ENCODE measurements at regions not wholly inside any gene's neighbourhood (a gene's known extent, or its start where the extent isn't known, plus 50 kb on each side); places are given as distances from the start of the nearest gene placed in this dataset.
"Not testable (repeated sequence)": the region's sequence is repeated elsewhere in the genome, so short reads cannot be mapped to it uniquely, and the experiment has no call there.

DNA sequence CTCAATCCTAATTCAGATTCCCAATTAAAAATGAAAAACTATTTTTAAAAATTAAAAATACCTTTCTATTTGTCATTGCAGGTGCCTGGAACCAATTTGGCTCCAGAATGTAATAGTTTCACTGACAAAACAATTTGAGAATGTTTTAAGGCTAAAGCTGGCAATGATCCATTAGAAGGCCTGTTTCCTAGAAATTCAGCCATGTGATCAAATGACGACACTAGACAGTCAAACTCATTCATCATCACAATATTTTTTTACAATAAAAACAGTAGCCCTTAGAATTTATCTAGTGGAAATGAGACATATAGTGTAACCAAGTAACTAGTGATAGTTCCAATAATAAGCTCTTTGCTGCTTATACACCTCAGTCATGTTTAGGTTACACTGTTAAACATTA lies 75.4 kb upstream of the MAP3K1 start:
- Mint-ChIP-seq H3K9me3 (peaks cover 7% of the 10 kb centered on the region), H3K4me1 (peaks cover 28% of the 10 kb centered on the region), H3K36me3 (ENCODE audit: low read depth) (peaks cover 9% of the 10 kb centered on the region), H3K4me3 (no peak overlapping the region), H3K27ac (no peak overlapping the region), H3K27me3 (peaks cover 2% of the 10 kb centered on the region)
- ChIA-PET CTCF (no interaction called here), POLR2A (no interaction called here)
- DNase-seq: no peak

GRCh38 chr5:56737951-56738606 lies 77.3 kb upstream of the MAP3K1 start:
- H3K27ac Mint-ChIP-seq: peak overlapping the region; percentile 33
- peaks cover 9% of the 10 kb centered on the region for H3K36me3 Mint-ChIP-seq (ENCODE audit: low read depth)
- H3K27me3 Mint-ChIP-seq: peaks cover 2% of the 10 kb centered on the region
- DNase-seq: no peak
- ChIA-PET POLR2A (interaction anchor here (1.2 to 3.2 kb wide), 6 partner anchors 10 to 259 kb away, joined by 3 to 21 read pairs (median 9); partner anchors contain the start of gene MAP3K1), CTCF (interaction anchor here (0.8 to 1.6 kb wide), 5 partner anchors 34 to 258 kb away, joined by 3 to 4 read pairs (median 3); partner anchors contain the start of gene MAP3K1)
- H3K9me3 Mint-ChIP-seq: peaks cover 7% of the 10 kb centered on the region
- no peak overlapping the region for H3K4me3 Mint-ChIP-seq
- H3K4me1 Mint-ChIP-seq: peaks cover 30% of the 10 kb centered on the region

DNA sequence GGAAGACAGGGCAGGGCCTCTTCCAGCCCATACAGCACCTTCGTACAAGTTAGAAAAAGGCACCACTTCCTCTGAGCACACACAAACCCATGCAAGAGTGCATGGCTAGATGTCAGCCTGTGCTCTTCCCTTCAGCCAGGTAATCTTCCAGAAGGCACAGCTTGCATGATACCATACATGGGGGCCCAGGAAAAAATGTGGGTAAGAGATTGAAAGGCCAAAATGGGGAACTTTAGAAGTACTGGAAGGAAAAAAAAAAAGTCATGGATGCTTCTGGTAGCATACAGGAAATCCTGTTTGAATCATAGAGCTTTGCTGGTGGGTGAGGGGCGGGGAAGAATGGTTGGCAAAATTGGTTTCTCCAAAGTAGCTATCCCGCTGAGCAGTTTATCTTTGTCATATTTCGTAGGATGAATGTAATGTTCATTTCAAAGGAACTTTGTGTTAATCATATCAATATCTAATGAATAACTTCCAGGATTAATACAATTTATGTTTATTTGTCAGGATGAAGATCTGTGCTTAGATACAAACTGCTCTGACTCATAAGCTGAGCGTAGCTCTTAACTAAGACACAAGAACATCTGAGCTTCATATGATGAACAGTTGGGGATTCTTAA lies 78.2 kb upstream of the MAP3K1 start:
- H3K27ac Mint-ChIP-seq: peak overlapping the region; percentile 75
- H3K27me3 Mint-ChIP-seq: no peaks in the 10 kb centered on the region
- DNase-seq: peak; percentile 21
- H3K36me3 Mint-ChIP-seq (ENCODE audit: low read depth): peaks cover 9% of the 10 kb centered on the region
- peaks cover 30% of the 10 kb centered on the region for H3K4me1 Mint-ChIP-seq
- POLR2A ChIA-PET: interaction anchor here (0.6 to 3.2 kb wide), 11 partner anchors 11 to 433 kb away, joined by 3 to 21 read pairs (median 5); partner anchors contain the start of gene MAP3K1
- peak overlapping the region; percentile 5 for H3K4me3 Mint-ChIP-seq
- peaks cover 7% of the 10 kb centered on the region for H3K9me3 Mint-ChIP-seq
- CTCF ChIA-PET: interaction anchor here (0.8 to 1.6 kb wide), 7 partner anchors 35 to 466 kb away, joined by 3 to 4 read pairs (median 3); partner anchors contain the start of gene MAP3K1

GRCh38 chr5:56735849-56736641 lies 79.3 kb upstream of the MAP3K1 start:
- peak overlapping the region; percentile 75 for H3K27ac Mint-ChIP-seq
- no peak overlapping the region for H3K4me3 Mint-ChIP-seq
- ChIA-PET CTCF (interaction anchor here (1.1 to 1.4 kb wide), 3 partner anchors 102 to 465 kb away, joined by 3 to 4 read pairs (median 4); no protein-coding TSS in a partner anchor), POLR2A (interaction anchor here (0.7 to 3.2 kb wide), 13 partner anchors 13 to 432 kb away, joined by 3 to 21 read pairs (median 5); partner anchors contain the start of gene MAP3K1)
- peaks cover 7% of the 10 kb centered on the region for H3K9me3 Mint-ChIP-seq
- peaks cover 30% of the 10 kb centered on the region for H3K4me1 Mint-ChIP-seq
- H3K27me3 Mint-ChIP-seq: no peaks in the 10 kb centered on the region
- H3K36me3 Mint-ChIP-seq (ENCODE audit: low read depth): peaks cover 10% of the 10 kb centered on the region
- DNase-seq: peak; percentile 18

- Mint-ChIP-seq H3K27me3 (no peaks in the 10 kb centered on the region), H3K27ac (no peak overlapping the region), H3K4me1 (peaks cover 37% of the 10 kb centered on the region), H3K4me3 (no peak overlapping the region), H3K36me3 (ENCODE audit: low read depth) (peaks cover 12% of the 10 kb centered on the region), H3K9me3 (peaks cover 5% of the 10 kb centered on the region)
- no peak for DNase-seq
- CTCF ChIA-PET: interaction anchor here (0.9 kb wide), 1 partner anchor 59 kb away, joined by 3 read pairs; no protein-coding TSS in a partner anchor
- POLR2A ChIA-PET: interaction anchor here (1.1 kb wide), 1 partner anchor 35 kb away, joined by 3 read pairs; no protein-coding TSS in a partner anchor
Observed at GRCh38 chr5:56734091-56734694, 81.2 kb upstream of the MAP3K1 start.

DNA sequence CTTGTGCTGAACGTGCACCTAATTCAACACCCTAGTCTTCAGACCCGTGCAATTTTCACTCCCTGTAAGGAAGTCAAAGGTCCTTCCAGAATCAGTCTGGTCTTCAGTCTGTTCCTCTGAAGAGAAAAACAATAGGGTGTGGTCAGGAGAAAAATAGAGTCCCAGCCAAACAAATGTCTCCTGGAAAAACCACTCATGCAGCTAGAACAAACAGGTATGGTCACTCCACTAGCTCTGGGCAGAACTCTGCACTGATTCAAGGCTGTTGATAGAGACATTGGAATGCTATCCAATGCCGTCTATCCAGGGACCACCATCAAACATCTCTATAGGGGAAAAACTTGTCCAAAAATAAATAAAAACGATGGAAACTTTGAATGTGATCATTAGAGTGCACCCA lies 81.8 kb upstream of the MAP3K1 start:
- peaks cover 5% of the 10 kb centered on the region for H3K9me3 Mint-ChIP-seq
- peaks cover 39% of the 10 kb centered on the region for H3K4me1 Mint-ChIP-seq
- no peak for DNase-seq
- no peak overlapping the region for H3K27ac Mint-ChIP-seq
- H3K27me3 Mint-ChIP-seq: no peaks in the 10 kb centered on the region
- ChIA-PET POLR2A (no interaction called here), CTCF (no interaction called here)
- no peak overlapping the region for H3K4me3 Mint-ChIP-seq
- H3K36me3 Mint-ChIP-seq (ENCODE audit: low read depth): peaks cover 12% of the 10 kb centered on the region

DNA sequence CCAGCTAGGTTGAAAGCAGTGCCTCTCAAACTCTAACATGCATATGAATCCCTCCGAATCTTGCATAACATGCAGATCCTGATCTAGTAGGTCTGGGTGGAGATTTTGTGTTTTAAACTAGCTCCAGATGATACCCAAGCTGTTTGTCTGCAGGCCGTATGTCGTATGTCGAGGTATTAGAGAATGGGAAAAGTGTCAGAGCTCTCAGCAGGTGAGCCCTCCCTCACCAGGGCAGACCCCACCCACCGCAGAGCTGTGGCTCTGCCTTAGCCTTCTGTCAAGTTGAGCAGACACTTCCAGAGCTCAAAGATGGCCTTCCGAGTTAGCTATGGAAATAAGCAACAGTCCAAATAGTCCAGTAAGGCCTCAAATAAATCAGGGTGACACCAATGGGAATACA lies 83.2 kb upstream of the MAP3K1 start:
- ChIA-PET POLR2A (no interaction called here), CTCF (no interaction called here)
- Mint-ChIP-seq H3K9me3 (peaks cover 5% of the 10 kb centered on the region), H3K4me1 (peaks cover 28% of the 10 kb centered on the region), H3K27me3 (no peaks in the 10 kb centered on the region), H3K36me3 (ENCODE audit: low read depth) (peaks cover 10% of the 10 kb centered on the region), H3K4me3 (no peak overlapping the region), H3K27ac (no peak overlapping the region)
- DNase-seq: no peak

DNA sequence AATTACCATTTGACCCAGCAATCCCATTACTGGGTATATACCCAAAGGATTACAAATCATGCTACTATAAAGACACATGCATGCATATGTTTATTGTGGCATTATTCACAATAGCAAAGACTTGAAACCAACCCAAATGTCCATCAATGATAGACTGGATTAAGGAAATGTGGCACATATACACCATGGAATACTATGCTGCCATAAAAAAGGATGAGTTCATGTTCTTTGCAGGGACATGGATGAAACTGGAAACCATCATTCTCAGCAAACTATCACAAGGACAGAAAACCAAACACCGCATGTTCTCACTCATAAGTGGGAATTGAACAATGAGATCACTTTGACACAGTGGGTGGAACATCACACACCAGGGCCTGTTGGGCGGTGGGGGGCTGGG lies 83.9 kb upstream of the MAP3K1 start:
- H3K36me3 Mint-ChIP-seq (ENCODE audit: low read depth): not testable (repeated sequence)

DNA sequence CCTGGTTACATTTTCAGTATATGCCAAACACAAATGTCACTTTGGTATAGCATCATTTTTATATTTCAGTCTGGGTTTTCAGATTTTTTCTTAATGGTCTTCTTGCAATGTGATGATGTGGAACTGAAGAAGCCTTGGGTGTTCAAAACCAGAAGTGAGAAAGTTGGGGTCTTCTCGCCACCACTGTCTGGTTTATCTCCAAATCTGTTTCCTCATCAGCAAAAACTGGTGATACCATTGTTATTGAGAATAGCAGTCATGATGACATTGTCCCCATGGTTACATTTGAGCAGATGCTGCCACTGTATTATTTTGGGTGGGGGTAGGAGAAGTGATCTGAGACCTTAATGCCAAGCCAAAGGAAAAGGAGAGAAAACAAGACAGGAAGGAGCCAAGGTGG lies 85.9 kb upstream of the MAP3K1 start:
- H3K36me3 Mint-ChIP-seq (ENCODE audit: low read depth): peaks cover 3% of the 10 kb centered on the region
- H3K9me3 Mint-ChIP-seq: no peaks in the 10 kb centered on the region
- POLR2A ChIA-PET: no interaction called here
- CTCF ChIA-PET: no interaction called here
- DNase-seq: no peak
- no peaks in the 10 kb centered on the region for H3K27me3 Mint-ChIP-seq
- no peak overlapping the region for H3K27ac Mint-ChIP-seq
- H3K4me1 Mint-ChIP-seq: peaks cover 13% of the 10 kb centered on the region
- H3K4me3 Mint-ChIP-seq: no peak overlapping the region

More for the DNA sequence above, 83.9 kb upstream of the MAP3K1 start:
- H3K4me1 Mint-ChIP-seq: peaks cover 22% of the 10 kb centered on the region
- H3K27me3 Mint-ChIP-seq, H3K4me3 Mint-ChIP-seq, POLR2A ChIA-PET, H3K27ac Mint-ChIP-seq, CTCF ChIA-PET, DNase-seq, H3K9me3 Mint-ChIP-seq: not testable (repeated sequence)

DNA sequence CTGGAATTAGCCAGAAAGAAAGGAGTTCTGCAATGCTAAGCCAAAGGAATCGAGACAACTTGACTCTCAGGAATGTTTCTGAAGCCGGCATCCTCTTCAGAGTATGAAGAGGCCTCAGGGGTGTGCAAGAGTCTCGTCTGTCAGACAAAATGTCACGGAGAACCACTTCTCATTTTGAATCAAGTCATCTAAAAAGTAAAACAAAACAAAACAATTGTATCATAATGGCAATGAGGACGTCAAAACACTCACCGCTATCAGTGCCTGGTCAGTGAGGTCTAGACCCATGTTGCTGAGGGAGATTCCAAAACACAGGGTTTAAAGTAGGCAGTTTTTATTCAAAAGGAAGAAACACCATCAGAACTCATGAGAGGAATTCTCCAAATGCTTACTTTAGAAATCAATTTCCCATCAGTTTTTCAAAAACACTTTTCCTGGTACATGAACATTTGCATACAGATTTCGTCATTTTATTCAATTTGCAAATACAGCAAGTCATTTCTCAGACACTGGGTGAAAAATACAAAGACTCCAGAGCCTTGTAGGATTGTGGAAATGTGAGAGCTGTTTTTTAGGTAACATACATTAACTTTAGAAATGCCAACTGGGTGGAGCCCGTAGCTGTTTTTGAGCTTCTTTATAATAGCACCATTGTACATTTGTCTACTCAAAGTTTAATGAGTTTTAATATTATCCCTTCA lies 89.5 kb upstream of the MAP3K1 start:
- H3K27me3 Mint-ChIP-seq: peaks cover 1% of the 10 kb centered on the region
- peaks cover under 1% of the 10 kb centered on the region for H3K36me3 Mint-ChIP-seq (ENCODE audit: low read depth)
- no peak overlapping the region for H3K27ac Mint-ChIP-seq
- peaks cover 11% of the 10 kb centered on the region for H3K4me1 Mint-ChIP-seq
- POLR2A ChIA-PET: no interaction called here
- no peak for DNase-seq
- H3K4me3 Mint-ChIP-seq: no peak overlapping the region
- CTCF ChIA-PET: interaction anchor here (0.6 kb wide), 1 partner anchor 517 kb away, joined by 3 read pairs; no protein-coding TSS in a partner anchor
- H3K9me3 Mint-ChIP-seq: no peaks in the 10 kb centered on the region

- H3K36me3 Mint-ChIP-seq (ENCODE audit: low read depth); H3K27me3 Mint-ChIP-seq; H3K27ac Mint-ChIP-seq; H3K9me3 Mint-ChIP-seq; CTCF ChIA-PET; H3K4me3 Mint-ChIP-seq; POLR2A ChIA-PET; DNase-seq: not testable (repeated sequence)
- peaks cover 10% of the 10 kb centered on the region for H3K4me1 Mint-ChIP-seq
Observed at GRCh38 chr5:56724857-56725256, 90.5 kb upstream of the MAP3K1 start.

DNA sequence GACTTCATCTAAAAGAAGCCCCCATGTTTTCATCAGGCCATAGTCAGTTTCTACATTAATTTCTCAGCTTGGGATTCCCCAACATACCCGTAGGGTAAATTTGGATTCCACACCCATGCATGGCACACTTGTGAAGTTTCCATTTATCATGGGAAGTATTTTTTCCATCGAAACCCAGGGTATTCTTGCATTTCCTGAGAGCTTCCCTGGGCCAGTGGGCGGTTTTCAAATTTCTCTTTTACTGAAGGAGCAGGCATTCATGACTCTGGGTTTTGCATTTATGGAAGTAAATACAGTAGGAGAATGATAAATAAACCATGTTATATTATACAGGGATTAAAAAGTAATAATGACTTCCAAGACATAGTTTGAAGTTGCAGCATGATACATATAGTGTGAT lies 93.0 kb upstream of the MAP3K1 start:
- Mint-ChIP-seq H3K9me3 (no peaks in the 10 kb centered on the region), H3K4me3 (no peak overlapping the region), H3K36me3 (ENCODE audit: low read depth) (no peaks in the 10 kb centered on the region), H3K4me1 (peaks cover 2% of the 10 kb centered on the region), H3K27me3 (peaks cover 8% of the 10 kb centered on the region), H3K27ac (no peak overlapping the region)
- no peak for DNase-seq
- ChIA-PET POLR2A (interaction anchor here (1.2 to 1.3 kb wide), 2 partner anchors 8 to 14 kb away, joined by 3 to 4 read pairs; no protein-coding TSS in a partner anchor), CTCF (no interaction called here)
